Hindlimb muscle (tissue), 1 donor: ENCODE measurements at regions not wholly inside any gene's neighbourhood (a gene's known extent, or its start where the extent isn't known, plus 50 kb on each side); places are given as distances from the start of the nearest gene placed in this dataset.
"Not testable (repeated sequence)": the region's sequence is repeated elsewhere in the genome, so short reads cannot be mapped to it uniquely, and the experiment has no call there.

ENCODE experiments used
- DNase-seq: peaks from one replicate; pipeline ENCODE4 v3.0.0-alpha.2; 2013

GRCh38 chr11:79678780-79679452 lies 238.1 kb upstream of the TENM4 start:
- no peak for DNase-seq

- no peak for DNase-seq
These were observed 235.6 kb upstream of the TENM4 start for GRCh38 chr11:79676396-79676795.

GRCh38 chr11:79675081-79675480 lies 234.3 kb upstream of the TENM4 start:
- DNase-seq: no peak

GRCh38 chr11:79672786-79673185 lies 232.0 kb upstream of the TENM4 start:
- no peak for DNase-seq

- no peak for DNase-seq
These were observed 230.6 kb upstream of the TENM4 start for GRCh38 chr11:79671401-79671800.

- no peak for DNase-seq
These were observed 230.1 kb upstream of the TENM4 start for GRCh38 chr11:79670882-79671281.

GRCh38 chr11:79668575-79668974 lies 227.7 kb upstream of the TENM4 start:
- no peak for DNase-seq

- no peak for DNase-seq
These were observed 226.6 kb upstream of the TENM4 start for GRCh38 chr11:79667380-79667779.

- DNase-seq: no peak
These were observed 222.2 kb upstream of the TENM4 start for GRCh38 chr11:79663017-79663416.

GRCh38 chr11:79661373-79661772 lies 220.5 kb upstream of the TENM4 start:
- DNase-seq: no peak

GRCh38 chr11:79648766-79649520 lies 208.1 kb upstream of the TENM4 start:
- DNase-seq: peak; percentile 29

GRCh38 chr11:79637219-79637618 lies 196.4 kb upstream of the TENM4 start:
- DNase-seq: no peak

GRCh38 chr11:79634905-79635304 lies 194.1 kb upstream of the TENM4 start:
- no peak for DNase-seq

GRCh38 chr11:79627281-79627680 lies 186.5 kb upstream of the TENM4 start:
- DNase-seq: no peak

GRCh38 chr11:79626135-79627075 lies 185.6 kb upstream of the TENM4 start:
- DNase-seq: no peak

- no peak for DNase-seq
These were observed 182.5 kb upstream of the TENM4 start for GRCh38 chr11:79623375-79623774.

GRCh38 chr11:79617561-79617960 lies 176.7 kb upstream of the TENM4 start:
- DNase-seq: no peak

GRCh38 chr11:79616392-79616851 lies 175.6 kb upstream of the TENM4 start:
- DNase-seq: no peak

- DNase-seq: no peak
These were observed 174.6 kb upstream of the TENM4 start for GRCh38 chr11:79615425-79615824.

GRCh38 chr11:79610678-79611077 lies 169.8 kb upstream of the TENM4 start:
- no peak for DNase-seq

- DNase-seq: no peak
These were observed 169.3 kb upstream of the TENM4 start for GRCh38 chr11:79610139-79610538.

- DNase-seq: no peak
These were observed 168.7 kb upstream of the TENM4 start for GRCh38 chr11:79609511-79609910.

GRCh38 chr11:79606461-79606860 lies 165.6 kb upstream of the TENM4 start:
- DNase-seq: not testable (repeated sequence)
